Cerebellar nuclear complex (tissue), 1 donor: ENCODE measurements at regions not wholly inside any gene's neighbourhood (a gene's known extent, or its start where the extent isn't known, plus 50 kb on each side); places are given as distances from the start of the nearest gene placed in this dataset.
"Not testable (repeated sequence)": the region's sequence is repeated elsewhere in the genome, so short reads cannot be mapped to it uniquely, and the experiment has no call there.

Experiments
- DNase-seq, 2 experiments: peaks; one replicate each; lab custom pipeline; 2025; lab: John Stamatoyannopoulos, UW

DNA sequence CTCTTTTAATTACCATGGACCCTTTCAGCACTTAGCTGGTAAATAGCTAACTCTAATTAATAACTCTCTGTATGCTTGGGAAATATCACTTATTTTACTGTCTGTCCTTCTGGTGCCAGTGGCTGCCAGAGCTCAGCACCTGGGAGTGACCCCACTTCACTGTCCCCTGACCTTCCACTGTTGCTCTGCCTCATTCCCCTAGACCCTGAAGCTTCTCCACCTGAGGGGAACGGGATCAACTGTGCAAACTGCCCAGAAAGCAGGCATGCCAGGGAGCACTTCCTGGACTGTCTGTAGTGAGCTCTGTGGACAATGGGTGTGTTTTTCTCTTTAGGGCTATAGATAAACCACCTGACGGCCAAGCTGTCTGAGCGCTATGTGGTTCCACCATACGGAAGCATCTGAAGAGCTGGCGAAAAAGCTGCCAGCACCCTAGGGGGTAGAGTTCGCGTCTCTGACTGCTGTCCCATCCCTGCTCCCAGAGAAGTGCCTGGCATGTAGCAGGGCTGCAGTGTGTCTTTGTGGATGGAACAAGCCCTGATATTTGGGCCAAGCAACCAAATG lies 106.3 kb upstream of the FOXA2 start:
- no peak for DNase-seq

DNA sequence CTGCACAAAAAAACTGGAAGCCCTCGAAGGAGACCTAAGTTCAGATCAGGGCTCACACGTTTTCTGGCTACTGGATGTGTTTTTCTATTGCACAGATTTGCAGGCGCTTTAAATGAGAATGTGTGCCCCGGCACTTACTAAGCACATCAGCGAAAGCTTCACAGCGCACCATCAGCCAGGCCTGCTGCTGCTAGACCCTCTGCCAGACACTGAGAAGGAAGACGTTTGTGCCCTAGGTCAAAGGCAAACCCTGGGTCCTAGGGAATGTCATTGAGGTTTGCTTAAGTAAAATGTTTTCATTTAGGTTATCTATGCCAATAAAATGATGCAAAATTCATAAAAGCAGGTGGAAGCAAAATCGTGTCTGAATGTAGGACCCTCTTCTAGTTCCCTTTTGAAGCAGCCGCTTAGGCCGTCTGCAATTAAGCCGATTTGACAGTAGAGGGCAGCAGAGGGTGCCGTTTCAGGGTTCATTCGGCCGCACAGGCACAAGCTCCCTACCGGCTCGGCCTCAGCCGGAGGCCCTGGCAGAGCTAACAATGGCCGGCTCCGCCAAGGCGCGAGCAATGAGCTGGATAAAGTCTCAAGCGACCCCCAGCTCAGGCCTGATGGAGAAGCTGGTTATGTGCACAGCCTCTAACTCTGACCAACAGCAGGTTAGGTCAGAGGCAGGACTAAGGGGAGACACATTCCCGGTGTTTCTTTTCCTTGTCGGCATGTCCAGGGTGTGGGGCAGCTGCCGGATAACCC lies 107.2 kb upstream of the FOXA2 start:
- peak in 1 of 2 experiments; percentile 55 for DNase-seq

DNA sequence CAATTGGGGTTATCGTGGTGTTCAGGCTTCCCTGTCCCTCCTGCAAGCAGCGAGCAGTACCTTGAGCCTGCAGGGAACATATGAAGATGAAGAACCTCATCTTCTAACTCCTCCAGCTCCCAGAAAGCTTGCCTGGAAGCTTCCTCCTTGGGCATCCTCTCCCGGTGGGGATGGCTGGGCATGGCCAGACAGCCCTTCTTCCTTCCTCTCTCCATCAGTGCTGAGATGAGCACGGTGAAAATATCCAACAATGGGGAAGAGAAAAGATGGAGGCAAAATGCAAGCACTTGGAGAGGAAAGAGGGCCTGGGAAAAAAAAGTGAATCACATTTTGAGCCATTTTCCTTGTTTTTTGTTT lies 107.7 kb upstream of the FOXA2 start:
- no peak for DNase-seq

DNA sequence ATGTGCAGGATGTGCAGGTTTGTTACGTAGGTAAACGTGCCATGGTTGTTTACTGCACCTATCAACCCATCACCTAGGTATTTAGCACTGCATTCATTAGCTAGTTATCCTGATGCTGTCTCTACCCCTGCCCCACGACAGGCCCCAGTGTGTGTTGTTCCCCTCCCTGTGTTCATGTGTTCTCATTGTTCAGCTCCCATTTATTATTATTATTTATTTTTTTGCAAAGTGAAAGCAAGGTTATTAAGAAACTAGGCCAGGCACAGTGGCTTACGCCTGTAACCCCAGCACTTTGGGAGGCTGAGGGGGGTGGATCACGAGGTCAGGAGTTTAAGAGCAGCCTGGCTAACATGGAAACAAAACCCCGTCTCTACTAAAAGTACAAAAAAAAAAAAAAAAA lies 108.2 kb upstream of the FOXA2 start:
- not testable (repeated sequence) for DNase-seq

- DNase-seq: no peak
These were observed 112.4 kb upstream of the FOXA2 start for GRCh38 chr20:22696759-22697158.

DNA sequence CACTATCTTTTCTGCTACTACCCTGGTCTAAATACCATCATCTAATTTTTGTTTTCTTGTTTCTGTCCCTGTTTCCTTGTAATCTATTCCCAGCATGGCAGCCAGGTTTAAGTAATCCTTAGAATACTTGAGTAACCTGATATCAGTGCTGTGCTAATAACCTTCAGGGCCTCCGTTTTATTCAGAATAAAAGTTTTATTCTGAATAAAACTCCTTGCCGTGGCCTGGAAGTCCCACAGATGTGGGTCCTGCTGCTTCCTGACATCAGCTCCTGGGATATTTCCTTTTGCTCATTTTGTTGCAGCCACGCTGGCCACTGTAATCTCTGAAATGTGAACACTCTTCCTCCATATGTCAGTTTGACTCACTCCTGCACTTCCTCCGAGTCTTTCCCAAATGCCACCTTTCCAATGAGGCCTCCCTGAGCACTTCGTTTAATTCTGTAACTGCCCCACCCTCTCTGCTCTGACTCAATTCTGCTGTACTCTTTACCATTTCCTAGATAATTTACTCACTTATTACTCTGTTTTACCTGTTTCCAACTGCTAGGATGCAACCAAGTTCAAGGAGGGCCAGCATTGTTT lies 114.0 kb upstream of the FOXA2 start:
- DNase-seq: no peak

DNA sequence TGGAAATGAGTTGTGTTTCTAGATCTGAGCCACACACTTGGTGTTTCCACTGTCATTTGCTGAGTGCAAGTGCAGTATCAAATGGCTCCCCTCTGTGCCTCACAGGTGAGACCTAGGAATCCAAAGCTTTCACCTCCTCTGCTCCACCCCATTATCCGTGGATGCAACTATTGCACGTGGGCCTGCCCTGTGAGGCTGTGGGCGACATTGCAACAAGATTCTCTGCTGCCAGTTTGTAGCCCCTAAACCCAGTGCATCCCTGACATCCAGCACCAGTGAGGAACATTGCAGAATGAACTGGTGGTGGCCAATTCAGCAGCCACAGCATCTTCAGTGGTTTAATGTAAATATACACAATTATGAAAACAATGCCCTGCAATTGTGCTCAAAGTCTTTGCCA lies 115.0 kb upstream of the FOXA2 start:
- DNase-seq: no peak

DNA sequence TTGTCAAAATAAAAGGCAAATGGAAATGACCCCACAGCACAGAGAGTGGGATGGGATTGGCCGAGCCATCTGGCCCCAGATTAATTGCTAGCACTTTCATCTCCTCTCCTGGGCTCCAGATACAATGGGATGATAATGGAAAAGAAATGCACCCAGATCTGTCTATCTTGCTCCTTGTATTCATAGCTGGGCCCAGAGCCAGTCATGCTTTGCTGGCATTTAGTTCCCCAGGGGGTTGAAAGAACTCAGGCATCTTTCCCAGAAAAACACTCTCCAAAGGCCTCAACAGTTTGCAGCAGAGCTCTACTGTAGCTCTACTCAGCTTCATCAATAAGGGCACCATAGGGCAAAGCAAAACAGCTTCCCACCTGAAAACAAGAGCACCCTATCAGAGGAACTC lies 116.0 kb upstream of the FOXA2 start:
- DNase-seq: no peak

GRCh38 chr20:22701679-22702308 lies 117.4 kb upstream of the FOXA2 start:
- no peak for DNase-seq

DNA sequence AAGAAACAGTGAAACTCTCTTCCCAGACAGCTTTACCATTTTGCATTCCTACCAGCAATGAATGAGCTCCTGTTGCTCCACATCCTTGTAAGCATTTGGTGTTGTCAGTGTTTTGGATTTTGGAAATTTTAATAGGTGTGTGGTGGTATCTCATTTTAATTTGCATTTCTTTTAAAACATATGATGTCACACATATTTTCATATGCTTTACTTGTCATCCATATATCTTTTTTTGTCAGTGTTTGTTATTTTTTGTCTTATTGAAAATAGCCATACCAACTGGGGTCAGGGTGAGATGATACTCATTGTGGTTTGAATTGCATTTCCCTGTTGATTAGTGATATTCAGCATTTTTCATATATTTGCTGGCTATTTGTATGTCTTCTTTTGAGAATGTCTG lies 119.5 kb upstream of the FOXA2 start:
- DNase-seq: no peak

- DNase-seq: no peak
These were observed 127.8 kb upstream of the FOXA2 start for GRCh38 chr20:22711971-22712755.

DNA sequence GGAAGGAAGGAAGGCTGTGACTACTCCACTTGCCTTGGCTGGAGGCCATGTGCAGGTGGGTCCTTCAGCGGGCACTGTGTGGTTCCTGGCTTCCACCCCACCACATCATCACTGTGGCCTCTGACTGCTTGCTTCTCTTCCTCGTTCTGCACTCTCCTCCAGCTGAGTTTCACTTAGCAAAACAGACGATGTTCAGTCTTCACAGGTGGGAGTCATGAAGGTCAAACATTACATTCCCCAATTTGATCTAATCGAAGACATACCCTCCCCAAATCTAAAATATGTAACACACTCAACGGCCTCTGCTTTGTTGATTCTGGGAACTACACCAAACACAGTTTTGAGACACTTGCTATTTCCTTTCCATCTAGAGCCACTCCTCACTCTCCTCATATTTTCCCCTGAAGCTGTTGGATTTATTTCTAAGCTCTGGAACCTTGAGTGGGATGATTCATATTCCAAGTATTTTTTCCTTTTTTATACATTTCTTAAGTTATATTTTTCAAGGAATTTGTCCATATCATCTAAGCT lies 132.5 kb upstream of the FOXA2 start:
- DNase-seq: no peak

GRCh38 chr20:22717466-22717865 lies 133.1 kb upstream of the FOXA2 start:
- no peak for DNase-seq

GRCh38 chr20:22719167-22719591 lies 134.8 kb upstream of the FOXA2 start:
- no peak for DNase-seq

GRCh38 chr20:22720206-22720605 lies 135.8 kb upstream of the FOXA2 start:
- DNase-seq: no peak

DNA sequence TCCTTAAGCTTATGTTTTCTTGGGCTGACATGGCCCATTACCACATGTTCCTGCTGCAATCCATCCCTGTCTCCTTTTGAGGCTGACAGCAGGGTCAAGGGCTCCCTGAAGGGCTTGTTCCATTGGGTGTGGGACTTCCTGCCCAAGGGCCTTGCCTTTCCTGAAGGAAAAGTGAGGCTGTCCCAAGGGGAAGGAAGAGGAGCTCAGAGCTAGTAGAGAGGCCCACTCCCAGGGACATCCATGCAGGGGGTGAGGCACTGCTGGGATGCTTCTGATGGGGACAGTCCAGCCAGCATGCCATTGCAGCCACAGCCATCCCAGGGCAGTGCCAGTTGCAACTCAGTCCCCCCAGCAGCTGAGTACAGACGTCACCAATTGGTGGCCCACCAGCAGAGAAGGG lies 138.4 kb upstream of the FOXA2 start:
- DNase-seq: no peak

DNA sequence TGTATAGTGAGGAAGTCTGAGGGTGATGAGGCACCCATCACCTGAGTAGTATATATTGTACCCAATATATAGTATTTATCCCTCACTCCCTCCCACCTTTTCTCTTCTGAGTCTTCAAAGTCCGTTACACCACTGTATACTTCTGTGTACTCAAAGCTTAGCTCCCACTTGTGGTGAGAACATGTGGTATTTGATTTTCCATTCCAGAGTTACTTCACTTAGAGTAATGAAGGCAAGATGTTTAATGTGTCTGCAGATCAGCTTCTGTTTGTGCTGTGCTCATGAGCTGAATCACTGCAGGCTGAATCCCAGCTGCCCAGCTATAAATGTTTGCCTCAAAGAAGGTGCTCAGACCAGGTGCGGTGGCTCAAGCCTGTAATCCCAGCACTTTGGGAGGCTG lies 139.3 kb upstream of the FOXA2 start:
- DNase-seq: no peak

- DNase-seq: no peak
These were observed 143.9 kb upstream of the FOXA2 start for GRCh38 chr20:22728146-22728745.

GRCh38 chr20:22729180-22729579 lies 144.8 kb upstream of the FOXA2 start:
- DNase-seq: no peak

DNA sequence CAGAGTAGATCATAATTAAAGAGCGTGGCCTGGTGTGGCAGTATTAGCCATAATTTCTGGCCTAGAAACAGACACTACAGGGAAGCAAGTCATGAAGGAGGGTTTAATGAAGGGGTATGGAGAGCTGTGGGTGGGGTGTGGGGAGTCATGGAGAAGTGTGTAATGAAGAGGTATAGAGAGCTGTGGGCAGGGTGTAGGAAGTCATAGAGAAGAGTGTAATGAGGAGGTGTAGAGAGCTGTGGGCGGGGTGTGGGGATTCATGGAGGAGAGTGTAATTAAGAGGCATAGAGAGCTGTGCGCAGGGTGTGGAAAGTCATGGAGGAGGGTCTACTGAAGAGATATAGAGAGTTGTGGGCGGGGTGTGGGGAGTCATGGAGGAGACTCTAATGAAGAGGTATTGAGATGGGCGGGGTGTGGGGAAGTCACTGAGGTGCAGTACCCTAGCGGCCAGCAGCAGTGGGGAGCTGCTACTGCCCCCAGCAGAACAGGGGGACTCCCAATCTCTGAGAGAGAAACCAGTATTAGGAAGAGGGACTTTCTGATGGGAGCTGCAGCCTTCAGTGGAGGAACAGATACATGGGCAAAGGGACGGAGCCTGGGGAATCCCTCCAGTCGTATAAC lies 145.4 kb upstream of the FOXA2 start:
- DNase-seq: no peak

DNA sequence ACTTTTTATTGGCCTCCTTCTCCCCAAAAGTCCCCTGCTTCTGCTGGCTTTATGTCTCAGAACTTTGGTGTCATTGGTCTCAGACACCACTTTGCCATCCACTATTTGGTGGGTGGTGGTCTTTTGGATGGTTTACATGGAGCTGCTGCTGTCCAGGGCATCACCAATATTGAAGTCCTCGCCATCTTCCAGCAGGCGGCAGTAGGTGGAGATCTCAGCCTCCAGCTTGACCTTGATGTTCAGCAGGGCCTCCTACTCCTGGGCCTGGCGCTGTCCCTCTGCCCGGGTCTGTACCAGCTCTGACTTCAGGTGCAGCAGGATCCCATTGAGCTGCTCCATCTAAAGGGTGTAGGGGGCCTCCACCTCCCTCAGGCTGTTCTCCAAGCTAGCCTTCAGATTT lies 148.4 kb upstream of the FOXA2 start:
- DNase-seq: no peak
